ENCODE measurements at regions not wholly inside any gene's neighbourhood (a gene's known extent, or its start where the extent isn't known, plus 50 kb on each side); places are given as distances from the start of the nearest gene placed in this dataset.

GRCh38 chr13:64672751-64673150 lies 2557.4 kb downstream of the PCDH9 start:
- H3K27ac ChIP-seq, result no peak overlapping the region
- TF ChIP-seq, protein P1, sequence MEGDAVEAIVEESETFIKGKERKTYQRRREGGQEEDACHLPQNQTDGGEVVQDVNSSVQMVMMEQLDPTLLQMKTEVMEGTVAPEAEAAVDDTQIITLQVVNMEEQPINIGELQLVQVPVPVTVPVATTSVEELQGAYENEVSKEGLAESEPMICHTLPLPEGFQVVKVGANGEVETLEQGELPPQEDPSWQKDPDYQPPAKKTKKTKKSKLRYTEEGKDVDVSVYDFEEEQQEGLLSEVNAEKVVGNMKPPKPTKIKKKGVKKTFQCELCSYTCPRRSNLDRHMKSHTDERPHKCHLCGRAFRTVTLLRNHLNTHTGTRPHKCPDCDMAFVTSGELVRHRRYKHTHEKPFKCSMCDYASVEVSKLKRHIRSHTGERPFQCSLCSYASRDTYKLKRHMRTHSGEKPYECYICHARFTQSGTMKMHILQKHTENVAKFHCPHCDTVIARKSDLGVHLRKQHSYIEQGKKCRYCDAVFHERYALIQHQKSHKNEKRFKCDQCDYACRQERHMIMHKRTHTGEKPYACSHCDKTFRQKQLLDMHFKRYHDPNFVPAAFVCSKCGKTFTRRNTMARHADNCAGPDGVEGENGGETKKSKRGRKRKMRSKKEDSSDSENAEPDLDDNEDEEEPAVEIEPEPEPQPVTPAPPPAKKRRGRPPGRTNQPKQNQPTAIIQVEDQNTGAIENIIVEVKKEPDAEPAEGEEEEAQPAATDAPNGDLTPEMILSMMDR (IDR thresholded peaks at IDR 0.05), result no peak
- TF ChIP-seq ZFX (IDR thresholded peaks at IDR 0.05; ENCODE audit: borderline replicate concordance), result no peak

DNA sequence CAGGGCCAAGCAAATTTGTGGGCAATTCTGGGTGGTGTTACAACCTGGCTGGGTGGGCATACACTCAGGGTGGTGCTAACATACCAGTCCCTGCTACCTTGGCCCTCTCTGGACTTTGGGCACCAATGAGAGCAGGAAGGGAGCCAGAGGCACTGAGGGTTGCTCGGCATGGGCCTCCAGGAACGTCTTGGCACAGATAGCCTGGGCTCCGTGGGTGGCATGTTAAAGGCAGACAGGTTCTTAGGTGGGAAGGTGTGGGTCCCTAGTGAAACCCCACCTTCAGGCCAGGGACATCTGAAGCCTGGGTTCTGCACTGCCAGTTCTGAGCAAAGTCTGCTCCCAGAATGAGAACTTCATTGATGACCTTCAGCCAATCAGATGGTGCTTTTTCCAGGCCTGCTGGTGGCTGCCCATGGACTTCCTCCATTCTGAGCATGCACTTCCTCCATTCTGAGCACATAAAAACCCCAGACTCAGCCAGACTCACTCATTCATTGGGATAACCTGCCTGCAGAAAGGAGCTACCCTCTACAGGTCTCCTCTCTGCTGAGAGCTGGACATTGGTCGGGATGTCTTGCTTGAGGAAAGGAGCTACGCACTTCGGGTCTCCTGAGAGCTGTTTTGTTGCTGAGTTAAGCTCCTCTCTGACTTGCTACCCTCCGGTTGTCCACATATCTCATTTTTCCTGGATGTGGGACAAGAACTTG lies 2567.1 kb downstream of the PCDH9 start:
- no peak overlapping the region for H3K27ac ChIP-seq
- TF ChIP-seq ZFX (IDR thresholded peaks at IDR 0.05; ENCODE audit: borderline replicate concordance), result no peak
- TF ChIP-seq, protein P1 (IDR thresholded peaks at IDR 0.05), result no peak

- no peak overlapping the region for H3K27ac ChIP-seq
- TF ChIP-seq, protein P1 (IDR thresholded peaks at IDR 0.05), result no peak
- no peak for TF ChIP-seq ZFX (IDR thresholded peaks at IDR 0.05; ENCODE audit: borderline replicate concordance)
Observed at GRCh38 chr13:64648293-64648692, 2581.8 kb downstream of the PCDH9 start.

DNA sequence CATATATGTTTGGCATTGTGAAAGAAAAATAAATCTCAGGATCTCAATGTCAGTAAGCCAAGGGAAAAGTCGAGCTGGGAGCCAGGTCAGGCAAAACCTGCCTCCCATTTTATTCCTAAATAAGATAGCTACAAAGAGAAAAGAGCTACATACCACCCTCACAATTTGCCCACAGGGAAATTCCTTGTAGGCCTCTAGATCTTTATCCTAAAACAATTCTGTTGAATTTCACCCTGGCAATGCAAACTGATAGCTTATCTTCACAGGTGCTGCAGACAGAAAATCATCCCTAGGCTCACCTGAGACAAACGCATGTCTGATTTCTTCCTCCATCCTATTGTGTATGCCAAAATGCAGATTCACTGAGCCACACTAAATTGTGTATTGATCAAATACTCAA lies 2587.1 kb downstream of the PCDH9 start:
- TF ChIP-seq ZFX (IDR thresholded peaks at IDR 0.05; ENCODE audit: borderline replicate concordance), result no peak
- TF ChIP-seq, protein P1 (IDR thresholded peaks at IDR 0.05), result no peak
- H3K27ac ChIP-seq, result no peak overlapping the region

- TF ChIP-seq ZFX (IDR thresholded peaks at IDR 0.05; ENCODE audit: borderline replicate concordance), result no peak
- TF ChIP-seq, protein P1 (IDR thresholded peaks at IDR 0.05), result no peak
- H3K27ac ChIP-seq, result peak overlapping the region; percentile 13; the same call in 1 of the 2 replicates
Observed at GRCh38 chr13:64640002-64640401, 2590.1 kb downstream of the PCDH9 start.

DNA sequence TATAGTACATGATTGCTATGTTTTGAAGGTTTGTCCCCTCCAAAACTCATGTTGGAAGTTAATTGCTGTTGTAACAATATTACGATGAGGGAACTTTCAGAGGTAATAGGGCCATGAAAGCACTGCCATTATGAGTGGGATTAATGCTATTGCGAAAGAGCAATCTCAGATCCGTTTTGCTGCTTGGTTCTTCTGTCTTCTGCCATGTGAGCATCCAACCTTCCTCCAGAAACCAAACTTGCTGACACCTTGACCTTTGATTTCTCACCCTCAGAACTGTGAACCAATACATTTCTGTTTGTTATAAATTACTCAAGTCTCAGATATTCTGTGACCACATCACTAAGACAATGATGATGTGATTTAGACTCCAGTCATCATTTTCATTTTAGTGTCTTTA lies 2590.9 kb downstream of the PCDH9 start:
- no peak overlapping the region for H3K27ac ChIP-seq
- no peak for TF ChIP-seq ZFX (IDR thresholded peaks at IDR 0.05; ENCODE audit: borderline replicate concordance)

DNA sequence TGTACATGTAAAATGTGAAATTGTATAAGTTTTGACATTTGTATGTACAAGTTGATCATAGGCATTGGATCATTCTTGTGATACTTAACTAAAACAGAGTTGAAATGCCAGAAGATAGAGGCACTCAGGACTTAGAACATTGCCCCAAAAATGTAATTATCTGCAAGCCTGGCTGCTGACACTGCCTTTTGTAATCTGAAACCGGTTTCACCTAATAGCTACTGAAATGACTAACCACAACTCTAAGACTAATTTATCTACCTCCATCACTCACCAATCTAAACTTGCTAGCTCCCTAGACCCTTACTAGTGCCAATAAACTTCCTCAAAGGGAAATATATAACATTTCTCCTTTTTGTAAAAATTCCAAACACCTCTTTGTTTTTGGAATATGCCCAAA lies 2596.2 kb downstream of the PCDH9 start:
- H3K27ac ChIP-seq, result no peak overlapping the region
- TF ChIP-seq ZFX (IDR thresholded peaks at IDR 0.05; ENCODE audit: borderline replicate concordance), result no peak
- TF ChIP-seq, protein P1 (IDR thresholded peaks at IDR 0.05), result no peak

DNA sequence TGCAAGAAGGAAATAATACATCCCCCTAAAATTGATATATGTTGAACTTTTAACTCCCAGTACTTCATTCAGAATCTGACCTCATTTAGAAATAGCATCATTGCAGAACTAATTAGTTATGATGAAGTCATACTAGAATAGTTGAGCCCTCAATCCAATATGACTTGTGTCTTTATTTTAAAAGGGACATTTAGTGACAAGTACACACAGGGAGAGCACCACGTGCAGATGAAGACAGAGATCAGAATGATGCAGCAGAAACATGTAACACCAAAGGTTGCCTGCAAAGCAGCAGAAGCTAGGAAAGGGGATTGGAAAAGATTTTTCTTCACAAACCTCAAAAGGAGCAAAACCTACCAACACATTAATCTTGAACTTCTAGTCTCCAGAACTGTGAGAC lies 2602.5 kb downstream of the PCDH9 start:
- H3K27ac ChIP-seq, result no peak overlapping the region
- TF ChIP-seq, protein P1 (IDR thresholded peaks at IDR 0.05), result no peak
- no peak for TF ChIP-seq ZFX (IDR thresholded peaks at IDR 0.05; ENCODE audit: borderline replicate concordance)

Data from 22Rv1 (cell line).